SK-N-SH (cell line): ENCODE measurements at regions not wholly inside any gene's neighbourhood (a gene's known extent, or its start where the extent isn't known, plus 50 kb on each side); places are given as distances from the start of the nearest gene placed in this dataset.

Experiments
- CTCF ChIA-PET: fragments of 300-600, 350-600 bp; formaldehyde crosslinking; extraction: SDS; loops from one replicate; lab custom pipeline; 2021; lab: Yijun Ruan, JAX
- POLR2A ChIA-PET: fragments of 350-600 bp; sonication (Branson Sonifier 250); formaldehyde crosslinking; extraction: SDS; loops from one replicate; lab custom pipeline; 2020; ENCODE audit warnings: antibody characterized with exemption, inconsistent platforms; lab: Yijun Ruan, JAX
- DNase-seq: peaks from one replicate; pipeline ENCODE4 v3.0.0; 2012
- H2AFZ ChIP-seq: fragments of 200-600 bp; sonication (generic); 2 replicates; pipeline ENCODE4 v1.8.1; 2016; ENCODE audit warnings: antibody characterized with exemption, mild to moderate bottlenecking, low read depth
- H3F3A ChIP-seq: fragments of 200-600 bp; sonication (generic); replicated peaks from 2 replicates; pipeline ENCODE3; 2016; ENCODE audit warnings: antibody characterized with exemption, mild to moderate bottlenecking; ENCODE audit not compliant: insufficient read depth
- H3K27ac ChIP-seq, 2 experiments: fragments of 200-500 bp in 1 of 2; fragments of 200-600 bp in 1 of 2; sonication (Bioruptor generic) in 1 of 2; sonication (generic), shearing (Covaris generic) in 1 of 2; 2 replicates each; pipeline versions ENCODE4 v1.5.1 to v1.6.1; 2014 to 2016; ENCODE audit warnings: low read depth in 2 of 2, inconsistent platforms in 1 of 2, low read length in 1 of 2, mild to moderate bottlenecking in 1 of 2, mixed read lengths in 1 of 2
- H3K27me3 ChIP-seq: fragments of 200-600 bp; sonication (generic), shearing (Covaris generic); 2 replicates; pipeline ENCODE4 v1.6.1; 2016; ENCODE audit warnings: mixed run types; ENCODE audit not compliant: insufficient read depth
- H3K36me3 ChIP-seq, 2 experiments: fragments of 200-500 bp in 1 of 2; fragments of 200-600 bp in 1 of 2; sonication (Bioruptor generic) in 1 of 2; sonication (generic) in 1 of 2; replicated peaks in 1 of 2; 2 replicates each; pipeline versions ENCODE3 to v1.5.1; 2014 to 2016; ENCODE audit warnings: low read length in 1 of 2, mild to moderate bottlenecking in 1 of 2; ENCODE audit not compliant: insufficient read depth in 2 of 2, control insufficient read depth in 1 of 2
- H3K4me1 ChIP-seq, 2 experiments: fragments of 200-500 bp in 1 of 2; fragments of 200-600 bp in 1 of 2; sonication (Bioruptor generic) in 1 of 2; sonication (generic), shearing (Covaris generic) in 1 of 2; 2 replicates each; pipeline versions ENCODE4 v1.5.1 to v1.6.1; 2014 to 2016; ENCODE audit warnings: low read depth in 1 of 2, low read length in 1 of 2, mixed run types in 1 of 2; ENCODE audit not compliant: insufficient read depth in 2 of 2, control insufficient read depth in 1 of 2
- H3K4me2 ChIP-seq: fragments of 200-600 bp; sonication (generic), shearing (Covaris generic); 2 replicates; pipeline ENCODE4 v1.6.1; 2017; ENCODE audit warnings: mixed run types
- H3K4me3 ChIP-seq, 2 experiments: fragments of 200-500 bp in 1 of 2; fragments of 200-600 bp in 1 of 2; sonication (Bioruptor generic) in 1 of 2; sonication (generic), shearing (Covaris generic) in 1 of 2; 2 replicates each; pipeline versions ENCODE4 v1.5.1 to v1.8.1; 2014 to 2016; ENCODE audit warnings: low read depth in 2 of 2, inconsistent platforms in 1 of 2, low read length in 1 of 2, mild to moderate bottlenecking in 1 of 2, mixed read lengths in 1 of 2, moderate library complexity in 1 of 2
- H3K79me2 ChIP-seq: fragments of 200-600 bp; sonication (generic); 2 replicates; pipeline ENCODE4 v1.8.1; 2017; ENCODE audit warnings: mild to moderate bottlenecking; ENCODE audit not compliant: insufficient read depth
- H3K9ac ChIP-seq: fragments of 200-600 bp; sonication (generic); 2 replicates; pipeline ENCODE4 v1.6.1; 2017; ENCODE audit warnings: mixed run types
- H3K9me2 ChIP-seq: fragments of 200-600 bp; sonication (generic); 2 replicates; pipeline ENCODE4 v1.6.1; 2017; ENCODE audit warnings: mixed run types
- H3K9me3 ChIP-seq: fragments of 200-600 bp; sonication (generic); 2 replicates; pipeline ENCODE4 v1.6.1; 2017; ENCODE audit warnings: mixed run types, mild to moderate bottlenecking, moderate library complexity
- H4K20me1 ChIP-seq: fragments of 200-600 bp; sonication (generic); 2 replicates; pipeline ENCODE4 v1.6.1; 2017; ENCODE audit warnings: mild to moderate bottlenecking, mixed run types; ENCODE audit not compliant: insufficient read depth
- CHD2 ChIP-seq: fragments of 150-350 bp; IDR thresholded peaks from 2 replicates; pipeline ENCODE4 v1.6.1; 2018; ENCODE audit warnings: low read length; ENCODE audit not compliant: partially characterized antibody
- ELF1 ChIP-seq: IDR thresholded peaks from 2 replicates; pipeline ENCODE4 v1.4.0; 2012
- EZH2phosphoT487 ChIP-seq: fragments of 200-600 bp; sonication (generic); IDR thresholded peaks from 2 replicates; pipeline ENCODE4 v1.6.1; 2017; ENCODE audit warnings: low read depth, mixed run types, mild to moderate bottlenecking, antibody characterized with exemption, moderate library complexity, borderline replicate concordance
- FOSL2 ChIP-seq: IDR thresholded peaks from 2 replicates; pipeline ENCODE4 v1.4.0; 2012; ENCODE audit warnings: low read depth, mild to moderate bottlenecking, moderate library complexity, borderline replicate concordance
- FOXM1 ChIP-seq: IDR thresholded peaks from 2 replicates; pipeline ENCODE4 v1.4.0; 2012; ENCODE audit warnings: low read depth, mild to moderate bottlenecking
- GABPA ChIP-seq: IDR thresholded peaks from 2 replicates; pipeline ENCODE4 v1.4.0; 2012; ENCODE audit warnings: low read depth, mild to moderate bottlenecking
- GATA2 ChIP-seq: sonication (generic); formaldehyde crosslinking; IDR thresholded peaks from 2 replicates; pipeline ENCODE4 v1.5.0; 2020; ENCODE audit warnings: mild to moderate bottlenecking, missing genetic modification reagents
- MXI1 ChIP-seq: IDR thresholded peaks from 2 replicates; pipeline ENCODE4 v1.6.1; 2012; ENCODE audit warnings: mild to moderate bottlenecking, low read depth, low read length, improper control_type of control experiment
- NFIC ChIP-seq: IDR thresholded peaks from 2 replicates; pipeline ENCODE4 v1.4.0; 2012; ENCODE audit warnings: borderline replicate concordance
- NRF1 ChIP-seq: IDR thresholded peaks from 2 replicates; pipeline ENCODE4 v1.6.1; 2012; ENCODE audit warnings: low read depth, mild to moderate bottlenecking, low read length
- POLR2AphosphoS5 ChIP-seq: IDR thresholded peaks from 2 replicates; pipeline ENCODE4 v1.6.1; 2012; ENCODE audit warnings: low read depth, low read length
- RFX5 ChIP-seq: IDR thresholded peaks from 2 replicates; pipeline ENCODE4 v1.6.1; 2012; ENCODE audit warnings: mild to moderate bottlenecking, improper control_type of control experiment, low read length
- TAF1 ChIP-seq: IDR thresholded peaks from 2 replicates; pipeline ENCODE4 v1.6.1; 2012; ENCODE audit warnings: low read depth, mild to moderate bottlenecking, low read length, moderate library complexity, borderline replicate concordance
- TEAD4 ChIP-seq: IDR thresholded peaks from 2 replicates; pipeline ENCODE4 v1.4.0; 2012; ENCODE audit warnings: mild to moderate bottlenecking, borderline replicate concordance; ENCODE audit not compliant: insufficient read depth
- WGBS: methylation state at CpG from one replicate; pipeline ENCODE4 v1.1.6; 2017; ENCODE audit warnings: low lambda C conversion rate; 5-methylcytosine and 5-hydroxymethylcytosine counted together
- TF ChIP-seq, protein P1 (sequence below): fragments of 150-350 bp; IDR thresholded peaks from 2 replicates; pipeline ENCODE4 v1.6.1; 2016; ENCODE audit warnings: mild to moderate bottlenecking, low read depth, low read length
- TF ChIP-seq, protein P2 (sequence below): IDR thresholded peaks from 2 replicates; pipeline ENCODE4 v1.4.0; 2012; ENCODE audit warnings: low read depth
- TF ChIP-seq, protein P3 (sequence below): IDR thresholded peaks from 2 replicates; pipeline ENCODE4; 2012
- TF ChIP-seq, protein P4 (sequence below): IDR thresholded peaks from 2 replicates; pipeline ENCODE4 v1.6.1; 2012; ENCODE audit warnings: mild to moderate bottlenecking, low read depth, low read length, moderate library complexity
- TF ChIP-seq, protein P5 (sequence below): IDR thresholded peaks from 2 replicates; pipeline ENCODE4 v1.4.0; 2012; ENCODE audit warnings: low read depth, borderline replicate concordance
- TF ChIP-seq, protein P6 (sequence below): fragments of 200-600 bp; sonication (generic); IDR thresholded peaks from 2 replicates; pipeline ENCODE4 v1.6.1; 2017; ENCODE audit warnings: antibody characterized with exemption, mild to moderate bottlenecking, moderate library complexity

DNA sequence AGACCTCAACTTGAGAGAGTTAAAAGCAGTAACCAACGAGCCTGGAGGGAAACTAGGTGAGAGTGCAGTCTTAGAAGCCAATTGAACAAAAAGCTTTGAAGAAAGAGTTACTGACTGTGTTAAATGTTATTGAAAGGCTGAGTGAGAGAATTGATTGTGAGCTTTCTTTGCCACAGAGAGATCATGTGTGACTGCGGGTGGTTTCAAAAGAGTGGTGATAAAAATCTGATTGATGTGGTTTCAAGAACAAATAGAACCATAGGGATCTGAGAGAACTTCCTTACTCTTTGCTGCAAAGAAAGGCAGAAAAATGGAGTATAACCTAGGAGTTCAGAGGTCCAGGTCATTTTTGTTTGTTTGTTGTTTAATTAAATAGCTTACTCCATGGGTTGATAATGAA lies 759.9 kb upstream of the ALCAM start:
- 77% methylated on average over 2 of the region's 2 CpGs for WGBS
- no peak for TF ChIP-seq EZH2phosphoT487
- no peak for TF ChIP-seq POLR2AphosphoS5
- TF ChIP-seq, protein P1, sequence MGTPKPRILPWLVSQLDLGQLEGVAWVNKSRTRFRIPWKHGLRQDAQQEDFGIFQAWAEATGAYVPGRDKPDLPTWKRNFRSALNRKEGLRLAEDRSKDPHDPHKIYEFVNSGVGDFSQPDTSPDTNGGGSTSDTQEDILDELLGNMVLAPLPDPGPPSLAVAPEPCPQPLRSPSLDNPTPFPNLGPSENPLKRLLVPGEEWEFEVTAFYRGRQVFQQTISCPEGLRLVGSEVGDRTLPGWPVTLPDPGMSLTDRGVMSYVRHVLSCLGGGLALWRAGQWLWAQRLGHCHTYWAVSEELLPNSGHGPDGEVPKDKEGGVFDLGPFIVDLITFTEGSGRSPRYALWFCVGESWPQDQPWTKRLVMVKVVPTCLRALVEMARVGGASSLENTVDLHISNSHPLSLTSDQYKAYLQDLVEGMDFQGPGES: no peak
- no peak for TF ChIP-seq ELF1
- TF ChIP-seq, protein P2, sequence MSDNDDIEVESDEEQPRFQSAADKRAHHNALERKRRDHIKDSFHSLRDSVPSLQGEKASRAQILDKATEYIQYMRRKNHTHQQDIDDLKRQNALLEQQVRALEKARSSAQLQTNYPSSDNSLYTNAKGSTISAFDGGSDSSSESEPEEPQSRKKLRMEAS: no peak
- TF ChIP-seq, protein P3, sequence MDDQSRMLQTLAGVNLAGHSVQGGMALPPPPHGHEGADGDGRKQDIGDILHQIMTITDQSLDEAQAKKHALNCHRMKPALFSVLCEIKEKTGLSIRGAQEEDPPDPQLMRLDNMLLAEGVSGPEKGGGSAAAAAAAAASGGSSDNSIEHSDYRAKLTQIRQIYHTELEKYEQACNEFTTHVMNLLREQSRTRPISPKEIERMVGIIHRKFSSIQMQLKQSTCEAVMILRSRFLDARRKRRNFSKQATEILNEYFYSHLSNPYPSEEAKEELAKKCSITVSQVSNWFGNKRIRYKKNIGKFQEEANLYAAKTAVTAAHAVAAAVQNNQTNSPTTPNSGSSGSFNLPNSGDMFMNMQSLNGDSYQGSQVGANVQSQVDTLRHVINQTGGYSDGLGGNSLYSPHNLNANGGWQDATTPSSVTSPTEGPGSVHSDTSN: no peak
- no peak for TF ChIP-seq NRF1
- no peak for TF ChIP-seq FOSL2
- TF ChIP-seq MXI1: no peak
- TF ChIP-seq FOXM1: no peak
- TF ChIP-seq TEAD4: no peak
- TF ChIP-seq NFIC: no peak
- no peak for TF ChIP-seq TAF1
- TF ChIP-seq GATA2 (CRISPR knock-in tag): no peak
- TF ChIP-seq, protein P4, sequence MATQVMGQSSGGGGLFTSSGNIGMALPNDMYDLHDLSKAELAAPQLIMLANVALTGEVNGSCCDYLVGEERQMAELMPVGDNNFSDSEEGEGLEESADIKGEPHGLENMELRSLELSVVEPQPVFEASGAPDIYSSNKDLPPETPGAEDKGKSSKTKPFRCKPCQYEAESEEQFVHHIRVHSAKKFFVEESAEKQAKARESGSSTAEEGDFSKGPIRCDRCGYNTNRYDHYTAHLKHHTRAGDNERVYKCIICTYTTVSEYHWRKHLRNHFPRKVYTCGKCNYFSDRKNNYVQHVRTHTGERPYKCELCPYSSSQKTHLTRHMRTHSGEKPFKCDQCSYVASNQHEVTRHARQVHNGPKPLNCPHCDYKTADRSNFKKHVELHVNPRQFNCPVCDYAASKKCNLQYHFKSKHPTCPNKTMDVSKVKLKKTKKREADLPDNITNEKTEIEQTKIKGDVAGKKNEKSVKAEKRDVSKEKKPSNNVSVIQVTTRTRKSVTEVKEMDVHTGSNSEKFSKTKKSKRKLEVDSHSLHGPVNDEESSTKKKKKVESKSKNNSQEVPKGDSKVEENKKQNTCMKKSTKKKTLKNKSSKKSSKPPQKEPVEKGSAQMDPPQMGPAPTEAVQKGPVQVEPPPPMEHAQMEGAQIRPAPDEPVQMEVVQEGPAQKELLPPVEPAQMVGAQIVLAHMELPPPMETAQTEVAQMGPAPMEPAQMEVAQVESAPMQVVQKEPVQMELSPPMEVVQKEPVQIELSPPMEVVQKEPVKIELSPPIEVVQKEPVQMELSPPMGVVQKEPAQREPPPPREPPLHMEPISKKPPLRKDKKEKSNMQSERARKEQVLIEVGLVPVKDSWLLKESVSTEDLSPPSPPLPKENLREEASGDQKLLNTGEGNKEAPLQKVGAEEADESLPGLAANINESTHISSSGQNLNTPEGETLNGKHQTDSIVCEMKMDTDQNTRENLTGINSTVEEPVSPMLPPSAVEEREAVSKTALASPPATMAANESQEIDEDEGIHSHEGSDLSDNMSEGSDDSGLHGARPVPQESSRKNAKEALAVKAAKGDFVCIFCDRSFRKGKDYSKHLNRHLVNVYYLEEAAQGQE: no peak
- no peak for TF ChIP-seq GABPA
- TF ChIP-seq, protein P5, sequence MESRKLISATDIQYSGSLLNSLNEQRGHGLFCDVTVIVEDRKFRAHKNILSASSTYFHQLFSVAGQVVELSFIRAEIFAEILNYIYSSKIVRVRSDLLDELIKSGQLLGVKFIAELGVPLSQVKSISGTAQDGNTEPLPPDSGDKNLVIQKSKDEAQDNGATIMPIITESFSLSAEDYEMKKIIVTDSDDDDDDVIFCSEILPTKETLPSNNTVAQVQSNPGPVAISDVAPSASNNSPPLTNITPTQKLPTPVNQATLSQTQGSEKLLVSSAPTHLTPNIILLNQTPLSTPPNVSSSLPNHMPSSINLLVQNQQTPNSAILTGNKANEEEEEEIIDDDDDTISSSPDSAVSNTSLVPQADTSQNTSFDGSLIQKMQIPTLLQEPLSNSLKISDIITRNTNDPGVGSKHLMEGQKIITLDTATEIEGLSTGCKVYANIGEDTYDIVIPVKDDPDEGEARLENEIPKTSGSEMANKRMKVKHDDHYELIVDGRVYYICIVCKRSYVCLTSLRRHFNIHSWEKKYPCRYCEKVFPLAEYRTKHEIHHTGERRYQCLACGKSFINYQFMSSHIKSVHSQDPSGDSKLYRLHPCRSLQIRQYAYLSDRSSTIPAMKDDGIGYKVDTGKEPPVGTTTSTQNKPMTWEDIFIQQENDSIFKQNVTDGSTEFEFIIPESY: no peak
- TF ChIP-seq, protein P6, sequence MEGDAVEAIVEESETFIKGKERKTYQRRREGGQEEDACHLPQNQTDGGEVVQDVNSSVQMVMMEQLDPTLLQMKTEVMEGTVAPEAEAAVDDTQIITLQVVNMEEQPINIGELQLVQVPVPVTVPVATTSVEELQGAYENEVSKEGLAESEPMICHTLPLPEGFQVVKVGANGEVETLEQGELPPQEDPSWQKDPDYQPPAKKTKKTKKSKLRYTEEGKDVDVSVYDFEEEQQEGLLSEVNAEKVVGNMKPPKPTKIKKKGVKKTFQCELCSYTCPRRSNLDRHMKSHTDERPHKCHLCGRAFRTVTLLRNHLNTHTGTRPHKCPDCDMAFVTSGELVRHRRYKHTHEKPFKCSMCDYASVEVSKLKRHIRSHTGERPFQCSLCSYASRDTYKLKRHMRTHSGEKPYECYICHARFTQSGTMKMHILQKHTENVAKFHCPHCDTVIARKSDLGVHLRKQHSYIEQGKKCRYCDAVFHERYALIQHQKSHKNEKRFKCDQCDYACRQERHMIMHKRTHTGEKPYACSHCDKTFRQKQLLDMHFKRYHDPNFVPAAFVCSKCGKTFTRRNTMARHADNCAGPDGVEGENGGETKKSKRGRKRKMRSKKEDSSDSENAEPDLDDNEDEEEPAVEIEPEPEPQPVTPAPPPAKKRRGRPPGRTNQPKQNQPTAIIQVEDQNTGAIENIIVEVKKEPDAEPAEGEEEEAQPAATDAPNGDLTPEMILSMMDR: no peak
- TF ChIP-seq CHD2: no peak
- no peak for TF ChIP-seq RFX5
- no peaks in the 10 kb centered on the region for H3F3A ChIP-seq
- no peak overlapping the region for H2AFZ ChIP-seq
- H3K36me3 ChIP-seq: no peaks in the 10 kb centered on the region
- no peaks in the 10 kb centered on the region for H3K9me2 ChIP-seq
- H3K27me3 ChIP-seq: no peaks in the 10 kb centered on the region
- H3K4me3 ChIP-seq: no peak overlapping the region
- no peaks in the 10 kb centered on the region for H3K4me1 ChIP-seq
- H3K4me2 ChIP-seq: no peak overlapping the region
- H3K27ac ChIP-seq: no peak overlapping the region
- H3K79me2 ChIP-seq: no peaks in the 10 kb centered on the region
- DNase-seq: no peak
- CTCF ChIA-PET: interaction anchor here (2.1 kb wide), 1 partner anchor 10 kb away, joined by 9 read pairs; no protein-coding TSS in a partner anchor
- POLR2A ChIA-PET: no interaction called here
- no peaks in the 10 kb centered on the region for H3K9me3 ChIP-seq
- H4K20me1 ChIP-seq: no peaks in the 10 kb centered on the region
- no peak overlapping the region for H3K9ac ChIP-seq
